NT2/D1 (cell line): ENCODE measurements at regions not wholly inside any gene's neighbourhood (a gene's known extent, or its start where the extent isn't known, plus 50 kb on each side); places are given as distances from the start of the nearest gene placed in this dataset.

Experiments
- SUZ12 ChIP-seq: IDR thresholded peaks from 2 replicates; pipeline ENCODE4 v1.6.1; 2011; ENCODE audit not compliant: insufficient read length, insufficient read depth; ENCODE audit errors: extremely low read depth
- YY1 ChIP-seq: IDR thresholded peaks from 2 replicates; pipeline ENCODE4 v1.6.1; 2011; ENCODE audit not compliant: insufficient read length, insufficient read depth
- ZNF274 ChIP-seq: IDR thresholded peaks from 2 replicates; pipeline ENCODE4 v1.6.1; 2011; ENCODE audit warnings: mild to moderate bottlenecking, low read depth, low read length

GRCh38 chr7:152485826-152486225 is 50.0 kb upstream of the KMT2C start:
- no peak for TF ChIP-seq YY1
- TF ChIP-seq SUZ12, result no peak
- no peak for TF ChIP-seq ZNF274
